GM13977 (cell line): ENCODE measurements at regions not wholly inside any gene's neighbourhood (a gene's known extent, or its start where the extent isn't known, plus 50 kb on each side); places are given as distances from the start of the nearest gene placed in this dataset.
A peak's percentile ranks its signal among the peaks of the same experiment; 100 is the strongest.
"Not testable (repeated sequence)": the region's sequence is repeated elsewhere in the genome, so short reads cannot be mapped to it uniquely, and the experiment has no call there.

ENCODE experiments used
- DNase-seq: peaks from one replicate; pipeline ENCODE4 v3.0.0; 2012; ENCODE audit warnings: low spot score
- CTCF ChIP-seq: IDR thresholded peaks from 2 replicates; pipeline ENCODE4 v1.5.1; 2012; ENCODE audit warnings: mild to moderate bottlenecking, control low read depth; ENCODE audit not compliant: insufficient read depth; ENCODE audit errors: extremely low read depth, missing control alignments
- in situ Hi-C: fragments of 300-500 bp; cut with MboI; formaldehyde crosslinking; loops from one replicate; pipeline ENCODE4 v1.12.0; 2022; ENCODE audit warnings: low sequenced_read_pairs, low pct_unique_long_range_greater_than_20kb, mixed read lengths, inconsistent platforms; ENCODE audit not compliant: unreplicated experiment

- in situ Hi-C loops, result no loop called here
- no peak for DNase-seq
- no peak for TF ChIP-seq CTCF
These were observed 1360.4 kb downstream of the BRINP3 start for GRCh38 chr1:189117072-189117770.

DNA sequence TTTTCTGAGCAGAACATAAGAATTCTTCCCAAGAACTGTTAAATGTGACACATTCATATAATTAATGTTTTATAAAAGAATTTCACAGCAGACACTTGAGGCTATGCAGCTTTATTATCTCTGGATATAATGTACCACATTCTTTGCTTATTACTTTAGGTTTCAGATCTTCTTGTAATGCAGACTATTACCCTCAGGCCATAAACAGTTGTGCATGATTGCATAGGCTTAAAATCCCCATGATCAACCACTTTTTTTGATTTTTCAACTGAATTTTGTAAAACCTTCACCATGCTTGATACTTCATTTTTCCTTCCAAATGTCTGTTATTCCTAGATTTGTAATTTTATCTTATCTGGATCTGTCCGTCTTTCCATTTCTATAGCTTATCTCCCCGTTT lies 1355.7 kb downstream of the BRINP3 start:
- TF ChIP-seq CTCF, result no peak
- DNase-seq, result no peak
- in situ Hi-C loops, result no loop called here

- in situ Hi-C loops, result no loop called here
- no peak for DNase-seq
- TF ChIP-seq CTCF, result no peak
These were observed 1352.0 kb downstream of the BRINP3 start for GRCh38 chr1:189125694-189126093.

- in situ Hi-C loops, result no loop called here
- TF ChIP-seq CTCF, result no peak
- DNase-seq, result no peak
These were observed 1346.1 kb downstream of the BRINP3 start for GRCh38 chr1:189131576-189131975.

GRCh38 chr1:189139748-189140147 lies 1337.9 kb downstream of the BRINP3 start:
- DNase-seq, in situ Hi-C loops: not testable (repeated sequence)

GRCh38 chr1:189141056-189141455 lies 1336.6 kb downstream of the BRINP3 start:
- in situ Hi-C loops, result no loop called here
- no peak for TF ChIP-seq CTCF
- no peak for DNase-seq

GRCh38 chr1:189149547-189150375 lies 1327.9 kb downstream of the BRINP3 start:
- DNase-seq, result no peak
- peak; percentile 6 for TF ChIP-seq CTCF
- in situ Hi-C loops, result no loop called here
